Keratinocyte (primary cell): ENCODE measurements at regions not wholly inside any gene's neighbourhood (a gene's known extent, or its start where the extent isn't known, plus 50 kb on each side); places are given as distances from the start of the nearest gene placed in this dataset.

Experiments used
- DNase-seq: peaks from one replicate; pipeline ENCODE4 v3.0.0-alpha.2; 2011; ENCODE audit warnings: low read depth, missing footprints, low spot score
- FAIRE-seq: peaks from 2 replicates; lab custom pipeline; 2011; peaks lifted over from hg19 to GRCh38; lab: Jason Lieb, UNC
- H2AFZ ChIP-seq: 2 replicates; pipeline ENCODE4 v1.6.0; 2012; ENCODE audit warnings: low read length, control low read depth, inconsistent platforms; ENCODE audit not compliant: control insufficient read depth
- H3K27ac ChIP-seq: 2 replicates; pipeline ENCODE4 v1.5.1; 2011; ENCODE audit warnings: low read length; ENCODE audit not compliant: control insufficient read depth, insufficient read depth
- H3K27me3 ChIP-seq: 3 replicates; pipeline ENCODE4 v1.6.0; 2011; ENCODE audit warnings: low read length; ENCODE audit not compliant: control insufficient read depth, insufficient read depth; ENCODE audit errors: extremely low read depth
- H3K36me3 ChIP-seq, 2 experiments: 2 replicates in 1 of 2; 3 replicates in 1 of 2; pipeline ENCODE4 v1.5.1; 2011; ENCODE audit warnings: low read length in 2 of 2, mild to moderate bottlenecking in 1 of 2; ENCODE audit not compliant: control insufficient read depth in 2 of 2, insufficient read depth in 2 of 2; ENCODE audit errors: extremely low read depth in 1 of 2
- H3K4me1 ChIP-seq: 3 replicates; pipeline ENCODE4 v1.5.1; 2011; ENCODE audit warnings: low read length; ENCODE audit not compliant: control insufficient read depth, insufficient read depth; ENCODE audit errors: extremely low read depth
- H3K4me2 ChIP-seq: 3 replicates; pipeline ENCODE4 v1.6.0; 2011; ENCODE audit warnings: low read depth, low read length; ENCODE audit not compliant: control insufficient read depth, insufficient read depth; ENCODE audit errors: extremely low read depth
- H3K4me3 ChIP-seq, 3 experiments: fragments of 200-600 bp in 1 of 3; sonication (generic) in 1 of 3; 2 replicates in 2 of 3; 3 replicates in 1 of 3; pipeline ENCODE4 v1.5.1; 2011 to 2016; ENCODE audit warnings: low read length in 3 of 3, mild to moderate bottlenecking in 3 of 3, control low read depth in 2 of 3, inconsistent platforms in 1 of 3, low read depth in 1 of 3, mixed read lengths in 1 of 3, mixed run types in 1 of 3, moderate library complexity in 1 of 3; ENCODE audit not compliant: control insufficient read depth in 2 of 3, insufficient read depth in 2 of 3; ENCODE audit errors: extremely low read depth in 1 of 3
- H3K79me2 ChIP-seq: 2 replicates; pipeline ENCODE4 v1.6.0; 2012; ENCODE audit warnings: low read length; ENCODE audit not compliant: control insufficient read depth, insufficient read depth
- H3K9ac ChIP-seq: 3 replicates; pipeline ENCODE4 v1.6.0; 2011; ENCODE audit warnings: low read length; ENCODE audit not compliant: control insufficient read depth, insufficient read depth; ENCODE audit errors: extremely low read depth
- H3K9me1 ChIP-seq: 3 replicates; pipeline ENCODE4 v1.6.0; 2011; ENCODE audit warnings: low read length; ENCODE audit not compliant: control insufficient read depth, insufficient read depth; ENCODE audit errors: extremely low read depth
- H3K9me3 ChIP-seq: 2 replicates; pipeline ENCODE4 v1.5.1; 2012; ENCODE audit warnings: low read depth, low read length; ENCODE audit not compliant: control insufficient read depth
- H4K20me1 ChIP-seq: 3 replicates; pipeline ENCODE4 v1.6.0; 2011; ENCODE audit warnings: low read length; ENCODE audit not compliant: control insufficient read depth, insufficient read depth; ENCODE audit errors: extremely low read depth
- EZH2 ChIP-seq: IDR thresholded peaks from one replicate; pipeline ENCODE4 v1.6.1; 2012; ENCODE audit warnings: inconsistent platforms, mild to moderate bottlenecking, low read length, moderate library complexity
- dilution Hi-C: fragments of 300-500 bp; cut with MboI; formaldehyde crosslinking; loops from one replicate; pipeline ENCODE4 v1.7.0; 2020; ENCODE audit warnings: low sequenced_read_pairs; ENCODE audit not compliant: extremely low pct_ligation_motif_present
- TF ChIP-seq, protein P1 (sequence below), 3 experiments: IDR thresholded peaks in 1 of 3; conservative IDR thresholded peaks in 1 of 3; optimal IDR thresholded peaks in 1 of 3; 2 replicates in 2 of 3; 3 replicates in 1 of 3; pipeline versions ENCODE3 to v1.5.1; 2011; ENCODE audit warnings: low read length in 3 of 3, mild to moderate bottlenecking in 3 of 3, moderate library complexity in 2 of 3, control low read depth in 1 of 3, inconsistent platforms in 1 of 3; ENCODE audit not compliant: insufficient read depth in 2 of 3; ENCODE audit errors: extremely low read depth in 1 of 3

DNA sequence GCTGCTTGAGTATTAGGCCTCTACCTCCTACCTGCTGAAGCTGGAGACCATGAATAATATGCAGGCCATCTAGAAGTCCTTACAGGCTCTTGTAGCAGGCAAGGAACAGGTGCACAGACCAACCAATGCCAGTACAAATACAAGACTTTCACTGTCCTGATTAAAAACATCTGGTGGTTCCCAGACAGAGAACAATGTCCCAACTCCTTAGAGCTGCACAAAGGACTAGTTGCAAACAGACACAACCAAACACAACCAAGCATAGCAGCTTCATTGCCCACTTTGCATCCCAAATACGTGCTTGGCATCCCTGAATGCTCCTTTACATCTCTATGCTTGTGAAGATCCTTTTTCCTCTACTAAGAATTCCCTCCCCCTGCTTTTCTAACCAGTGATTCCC is 98.1 kb upstream of the CXADR start:
- H3K4me1 ChIP-seq: peaks cover 5% of the 10 kb centered on the region
- FAIRE-seq (no peak), DNase-seq (no peak)
- no peaks in the 10 kb centered on the region for H4K20me1 ChIP-seq
- H3K27ac ChIP-seq: no peak overlapping the region
- H3K9ac ChIP-seq: no peak overlapping the region
- H3K9me3 ChIP-seq: no peaks in the 10 kb centered on the region
- H3K4me2 ChIP-seq: no peak overlapping the region
- H3K27me3 ChIP-seq: no peaks in the 10 kb centered on the region
- H3K79me2 ChIP-seq: no peaks in the 10 kb centered on the region
- no peaks in the 10 kb centered on the region for H3K36me3 ChIP-seq
- H2AFZ ChIP-seq: no peak overlapping the region
- H3K9me1 ChIP-seq: no peaks in the 10 kb centered on the region
- dilution Hi-C loops: no loop called here
- H3K4me3 ChIP-seq: no peak overlapping the region
- TF ChIP-seq EZH2: no peak
- TF ChIP-seq, protein P1, sequence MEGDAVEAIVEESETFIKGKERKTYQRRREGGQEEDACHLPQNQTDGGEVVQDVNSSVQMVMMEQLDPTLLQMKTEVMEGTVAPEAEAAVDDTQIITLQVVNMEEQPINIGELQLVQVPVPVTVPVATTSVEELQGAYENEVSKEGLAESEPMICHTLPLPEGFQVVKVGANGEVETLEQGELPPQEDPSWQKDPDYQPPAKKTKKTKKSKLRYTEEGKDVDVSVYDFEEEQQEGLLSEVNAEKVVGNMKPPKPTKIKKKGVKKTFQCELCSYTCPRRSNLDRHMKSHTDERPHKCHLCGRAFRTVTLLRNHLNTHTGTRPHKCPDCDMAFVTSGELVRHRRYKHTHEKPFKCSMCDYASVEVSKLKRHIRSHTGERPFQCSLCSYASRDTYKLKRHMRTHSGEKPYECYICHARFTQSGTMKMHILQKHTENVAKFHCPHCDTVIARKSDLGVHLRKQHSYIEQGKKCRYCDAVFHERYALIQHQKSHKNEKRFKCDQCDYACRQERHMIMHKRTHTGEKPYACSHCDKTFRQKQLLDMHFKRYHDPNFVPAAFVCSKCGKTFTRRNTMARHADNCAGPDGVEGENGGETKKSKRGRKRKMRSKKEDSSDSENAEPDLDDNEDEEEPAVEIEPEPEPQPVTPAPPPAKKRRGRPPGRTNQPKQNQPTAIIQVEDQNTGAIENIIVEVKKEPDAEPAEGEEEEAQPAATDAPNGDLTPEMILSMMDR (optimal IDR thresholded peaks at IDR 0.05 in 1 of 3, IDR thresholded peaks at IDR 0.05 in 1 of 3, conservative IDR thresholded peaks at IDR 0.05 in 1 of 3; ENCODE audit: extremely low read depth in 1 of 3, insufficient read depth in 2 of 3, low read length in 3 of 3): no peak

DNA sequence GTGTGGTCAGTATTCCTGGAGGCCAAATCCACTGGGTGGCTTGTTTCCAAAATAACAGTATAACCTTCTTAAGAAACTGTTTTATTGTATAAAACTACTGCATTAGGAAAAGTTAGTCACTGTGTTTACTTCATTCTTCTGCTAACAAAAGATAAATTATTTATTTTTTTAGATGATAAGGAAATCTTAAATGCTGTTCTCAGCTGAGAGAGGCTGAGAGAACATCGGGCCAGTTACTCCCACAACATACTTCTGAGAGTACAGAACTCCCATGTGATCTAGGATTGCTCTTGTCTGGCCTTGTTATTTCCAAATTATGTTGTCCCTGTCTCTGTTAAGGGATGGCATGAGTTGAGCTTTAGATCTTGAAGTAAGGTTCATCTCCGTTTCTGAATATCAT is 96.7 kb upstream of the CXADR start:
- Histone ChIP-seq H3K4me2 (no peak overlapping the region), H3K9me3 (no peaks in the 10 kb centered on the region), H3K4me3 (no peak overlapping the region), H2AFZ (no peak overlapping the region), H3K27me3 (no peaks in the 10 kb centered on the region), H3K36me3 (no peaks in the 10 kb centered on the region), H3K4me1 (peaks cover 7% of the 10 kb centered on the region), H4K20me1 (no peaks in the 10 kb centered on the region), H3K27ac (no peak overlapping the region), H3K79me2 (no peaks in the 10 kb centered on the region), H3K9me1 (no peaks in the 10 kb centered on the region), H3K9ac (no peak overlapping the region)
- FAIRE-seq (no peak), DNase-seq (no peak)
- TF ChIP-seq, protein P1 (optimal IDR thresholded peaks at IDR 0.05 in 1 of 3, IDR thresholded peaks at IDR 0.05 in 1 of 3, conservative IDR thresholded peaks at IDR 0.05 in 1 of 3; ENCODE audit: extremely low read depth in 1 of 3, insufficient read depth in 2 of 3, low read length in 3 of 3): no peak
- no peak for TF ChIP-seq EZH2
- dilution Hi-C loops: no loop called here
